ENCODE measurements at regions not wholly inside any gene's neighbourhood (a gene's known extent, or its start where the extent isn't known, plus 50 kb on each side); places are given as distances from the start of the nearest gene placed in this dataset.

- TF ChIP-seq CTCF (optimal IDR thresholded peaks at IDR 0.05 in 1 of 3, IDR thresholded peaks at IDR 0.05 in 1 of 3, conservative IDR thresholded peaks at IDR 0.05 in 1 of 3; ENCODE audit: extremely low read depth in 1 of 3, insufficient read depth in 2 of 3, low read length in 3 of 3): no peak
- TF ChIP-seq EZH2 (IDR thresholded peaks at IDR 0.05; ENCODE audit: low read length): no peak
Measured at GRCh38 chr9:87141124-87141523, 193.8 kb upstream of the GAS1 start.
